Fibroblast of the aortic adventitia (primary cell): ENCODE measurements at regions not wholly inside any gene's neighbourhood (a gene's known extent, or its start where the extent isn't known, plus 50 kb on each side); places are given as distances from the start of the nearest gene placed in this dataset.

Source experiments
- DNase-seq: peaks from one replicate; pipeline ENCODE4 v3.0.0-alpha.2; 2010; ENCODE audit warnings: low read depth
- H3K4me3 ChIP-seq: 2 replicates; pipeline ENCODE4 v1.5.1; 2011; ENCODE audit warnings: low read depth, mild to moderate bottlenecking, control low read depth, low read length, moderate library complexity
- TF ChIP-seq, protein P1 (sequence below): IDR thresholded peaks from 2 replicates; pipeline ENCODE4 v1.5.1; 2011; ENCODE audit warnings: mild to moderate bottlenecking, low read length, control low read depth, inconsistent platforms; ENCODE audit not compliant: insufficient read depth

DNA sequence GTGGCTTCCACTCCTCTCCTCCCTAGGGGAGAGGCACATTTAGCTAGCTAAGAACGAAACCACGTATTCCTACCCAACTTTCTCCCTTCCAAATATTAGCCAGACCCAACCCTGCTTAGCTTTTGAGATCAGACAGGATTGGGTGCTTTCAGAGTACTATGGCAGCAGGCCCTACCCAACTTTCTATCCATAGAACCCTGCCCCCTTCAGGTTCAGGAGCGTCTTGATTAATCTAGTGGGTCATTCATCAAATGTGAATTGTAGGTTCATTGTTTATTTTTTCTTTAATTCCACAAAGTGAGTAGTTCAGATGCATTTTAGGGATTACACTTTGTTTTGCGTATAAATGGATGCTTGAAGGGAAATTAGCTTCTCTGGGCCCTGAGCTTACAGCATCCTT is 188.3 kb downstream of the MIB1 start:
- no peak for DNase-seq
- no peak overlapping the region for H3K4me3 ChIP-seq
- TF ChIP-seq, protein P1, sequence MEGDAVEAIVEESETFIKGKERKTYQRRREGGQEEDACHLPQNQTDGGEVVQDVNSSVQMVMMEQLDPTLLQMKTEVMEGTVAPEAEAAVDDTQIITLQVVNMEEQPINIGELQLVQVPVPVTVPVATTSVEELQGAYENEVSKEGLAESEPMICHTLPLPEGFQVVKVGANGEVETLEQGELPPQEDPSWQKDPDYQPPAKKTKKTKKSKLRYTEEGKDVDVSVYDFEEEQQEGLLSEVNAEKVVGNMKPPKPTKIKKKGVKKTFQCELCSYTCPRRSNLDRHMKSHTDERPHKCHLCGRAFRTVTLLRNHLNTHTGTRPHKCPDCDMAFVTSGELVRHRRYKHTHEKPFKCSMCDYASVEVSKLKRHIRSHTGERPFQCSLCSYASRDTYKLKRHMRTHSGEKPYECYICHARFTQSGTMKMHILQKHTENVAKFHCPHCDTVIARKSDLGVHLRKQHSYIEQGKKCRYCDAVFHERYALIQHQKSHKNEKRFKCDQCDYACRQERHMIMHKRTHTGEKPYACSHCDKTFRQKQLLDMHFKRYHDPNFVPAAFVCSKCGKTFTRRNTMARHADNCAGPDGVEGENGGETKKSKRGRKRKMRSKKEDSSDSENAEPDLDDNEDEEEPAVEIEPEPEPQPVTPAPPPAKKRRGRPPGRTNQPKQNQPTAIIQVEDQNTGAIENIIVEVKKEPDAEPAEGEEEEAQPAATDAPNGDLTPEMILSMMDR: no peak

DNA sequence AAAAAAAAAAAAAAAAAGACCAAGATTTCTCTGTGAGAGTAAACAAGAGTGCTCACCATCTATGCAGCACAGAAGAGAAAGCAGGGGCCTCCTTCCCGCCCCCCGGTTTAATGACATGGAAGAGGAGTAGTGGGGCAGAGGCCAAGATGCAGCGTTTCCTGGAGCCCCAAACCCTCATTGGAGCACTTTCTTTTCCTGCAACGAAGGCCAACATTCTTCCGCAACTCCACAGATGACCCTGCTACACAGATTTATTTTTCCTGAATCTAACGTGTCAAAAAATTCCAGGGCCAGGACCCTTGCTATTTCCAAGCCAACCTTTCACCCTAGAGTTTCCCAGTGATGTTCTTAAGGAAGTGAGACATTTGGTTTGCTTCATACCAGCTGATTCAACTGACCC is 189.6 kb downstream of the MIB1 start:
- no peak for DNase-seq
- no peak overlapping the region for H3K4me3 ChIP-seq
- TF ChIP-seq, protein P1: no peak

DNA sequence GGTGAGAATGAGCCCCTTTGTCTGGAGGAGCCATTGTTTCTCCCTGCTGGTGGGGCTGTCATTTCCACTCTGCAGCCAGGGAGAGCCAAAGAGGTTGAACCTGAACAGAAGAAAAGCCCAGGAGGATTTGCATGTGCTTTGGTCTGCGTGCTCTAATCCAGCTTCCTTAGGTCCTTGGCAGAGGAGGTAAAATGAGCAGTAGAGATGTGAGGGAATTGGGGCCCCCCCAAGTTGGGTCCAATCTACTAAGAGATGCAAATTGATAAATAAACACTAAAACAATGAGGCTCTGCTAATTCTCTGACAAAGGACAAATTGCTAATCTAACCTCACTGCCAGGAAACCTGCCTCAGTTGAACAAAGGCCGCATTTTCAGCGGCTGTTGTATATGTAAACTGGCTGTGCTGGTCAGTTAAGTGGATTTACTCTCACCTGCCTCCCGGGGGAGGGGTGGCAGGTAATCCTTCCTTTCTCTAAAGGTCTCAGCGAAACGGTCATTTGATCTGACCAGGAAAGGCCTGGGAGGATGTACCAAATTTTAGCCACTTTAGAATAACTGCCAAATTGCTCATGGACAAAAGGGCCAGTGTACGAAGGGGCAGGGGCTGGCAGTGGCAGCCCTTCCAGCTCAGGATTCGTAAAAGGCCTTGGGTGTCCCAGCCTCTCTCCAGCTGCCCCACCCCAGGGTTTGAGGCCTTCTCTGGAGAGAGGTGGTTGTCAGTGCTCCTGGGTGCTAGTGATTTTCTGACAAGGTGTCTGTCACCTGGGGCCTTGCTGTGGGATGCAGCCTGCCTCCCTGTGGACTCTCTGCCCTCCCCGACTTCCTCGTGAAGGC is 193.6 kb downstream of the MIB1 start:
- TF ChIP-seq, protein P1: no peak
- no peak for DNase-seq

DNA sequence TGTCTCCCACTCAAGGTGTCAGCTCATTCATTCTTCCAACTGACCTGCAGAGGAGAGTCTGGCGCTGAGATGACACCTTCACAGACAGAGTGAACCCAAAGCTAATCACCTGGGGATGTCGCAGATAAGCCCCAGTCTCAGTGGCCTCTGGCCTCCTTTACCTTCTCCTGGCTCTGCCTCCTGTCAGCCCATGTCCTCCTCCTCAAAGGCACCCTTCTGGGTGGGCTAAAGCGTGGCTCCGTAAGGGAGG is 194.1 kb downstream of the MIB1 start:
- H3K4me3 ChIP-seq: no peak overlapping the region
- DNase-seq: no peak
- TF ChIP-seq, protein P1: no peak

More for the DNA sequence above, 193.6 kb downstream of the MIB1 start:
- H3K4me3 ChIP-seq: no peak overlapping the region

DNA sequence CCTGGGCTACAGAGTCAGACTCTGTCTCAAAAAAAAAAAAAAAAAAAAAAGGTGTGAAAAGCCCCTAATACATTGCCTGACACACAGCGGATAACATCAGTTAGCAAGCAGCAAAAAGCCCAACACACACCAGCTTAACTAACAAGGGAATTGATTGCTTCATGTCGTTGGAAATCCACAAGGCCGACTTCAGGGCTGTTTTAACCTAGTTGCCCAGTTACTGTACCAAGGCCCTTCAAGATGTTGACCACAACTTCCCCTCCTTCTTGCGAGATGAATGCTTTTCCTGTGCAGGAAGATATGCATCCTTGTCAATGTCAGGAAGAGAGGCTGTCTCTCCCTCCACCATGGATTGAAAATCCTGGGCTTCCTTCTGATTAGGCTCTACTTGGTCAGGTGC is 202.9 kb downstream of the MIB1 start:
- TF ChIP-seq, protein P1: no peak
- H3K4me3 ChIP-seq: no peak overlapping the region
- no peak for DNase-seq

DNA sequence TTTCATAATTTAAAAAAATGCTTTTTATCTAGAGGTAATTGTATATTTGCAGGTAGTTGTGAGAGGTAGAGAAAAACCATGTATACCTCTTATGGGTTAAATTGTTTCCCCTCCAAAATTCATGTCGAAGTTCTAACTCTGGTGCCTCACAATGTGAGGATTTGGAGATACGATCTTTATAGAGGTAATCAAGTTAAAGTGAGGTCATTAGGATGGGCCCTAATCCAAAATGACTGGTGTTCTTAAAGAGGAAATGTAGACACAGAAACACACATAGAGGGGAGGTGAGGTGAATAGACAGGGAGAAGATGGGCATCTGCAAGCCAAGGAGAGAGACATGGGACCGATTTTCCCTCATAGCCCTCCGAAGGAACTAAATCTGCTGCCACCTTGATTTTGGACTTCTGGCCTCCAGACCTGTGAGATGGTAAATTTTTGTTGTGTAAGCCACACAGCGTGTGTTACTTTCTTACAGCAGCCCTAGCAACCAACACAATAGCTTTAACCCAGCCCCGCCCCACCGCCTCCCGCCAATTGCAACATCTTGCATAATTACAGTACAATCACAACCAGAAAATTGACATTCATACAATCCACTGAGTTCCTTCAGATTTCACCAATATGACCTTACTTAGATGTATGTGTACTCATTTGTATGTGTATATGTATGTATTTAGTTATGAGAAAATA is 208.9 kb downstream of the MIB1 start:
- TF ChIP-seq, protein P1: no peak
- H3K4me3 ChIP-seq: no peak overlapping the region
- no peak for DNase-seq
